DND-41 (cell line): ENCODE measurements at regions not wholly inside any gene's neighbourhood (a gene's known extent, or its start where the extent isn't known, plus 50 kb on each side); places are given as distances from the start of the nearest gene placed in this dataset.

Source experiments
- ATAC-seq: fragments of 200-7000 bp; cut with Tn5 transposase; 3 replicates; pipeline ENCODE4 v1.9.1; 2021; ENCODE audit warnings: low read depth; ENCODE audit not compliant: insufficient read depth
- DNase-seq: peaks from one replicate; pipeline ENCODE4 v3.0.0-alpha.2; 2020
- H2AFZ ChIP-seq: 2 replicates; pipeline ENCODE4 v1.6.0; 2012; ENCODE audit warnings: low read depth, low read length
- H3K27ac ChIP-seq: 2 replicates; pipeline ENCODE4 v1.5.1; 2012; ENCODE audit warnings: low read length, inconsistent platforms
- H3K27me3 ChIP-seq: fragments of 200-600 bp; sonication (generic); 2 replicates; pipeline ENCODE4 v1.6.0; 2012; ENCODE audit warnings: low read length, mild to moderate bottlenecking, inconsistent platforms; ENCODE audit not compliant: insufficient read depth, poor library complexity
- H3K36me3 ChIP-seq: 2 replicates; pipeline ENCODE4 v1.5.1; 2012; ENCODE audit warnings: low read length, inconsistent platforms; ENCODE audit not compliant: insufficient read depth
- H3K4me1 ChIP-seq: 2 replicates; pipeline ENCODE4 v1.5.1; 2012; ENCODE audit warnings: mild to moderate bottlenecking, low read length; ENCODE audit not compliant: insufficient read depth
- H3K4me2 ChIP-seq: 2 replicates; pipeline ENCODE4 v1.6.0; 2012; ENCODE audit warnings: mild to moderate bottlenecking, moderate library complexity, low read length, inconsistent platforms; ENCODE audit not compliant: insufficient read depth
- H3K4me3 ChIP-seq, 2 experiments: fragments of 200-600 bp in 1 of 2; shearing (Covaris generic) in 1 of 2; 2 replicates each; pipeline ENCODE4 v1.5.1; 2012 to 2016; ENCODE audit warnings: inconsistent platforms in 2 of 2, low read length in 2 of 2, mild to moderate bottlenecking in 2 of 2, low read depth in 1 of 2, moderate library complexity in 1 of 2
- H3K79me2 ChIP-seq: 2 replicates; pipeline ENCODE4 v1.6.0; 2012; ENCODE audit warnings: low read length, inconsistent platforms; ENCODE audit not compliant: insufficient read depth
- H3K9ac ChIP-seq: 2 replicates; pipeline ENCODE4 v1.6.0; 2012; ENCODE audit warnings: low read depth, mild to moderate bottlenecking, inconsistent platforms, low read length, moderate library complexity
- H3K9me3 ChIP-seq: 2 replicates; pipeline ENCODE4 v1.5.1; 2012; ENCODE audit warnings: low read length, moderate library complexity, mild to moderate bottlenecking, inconsistent platforms; ENCODE audit not compliant: insufficient read depth, severe bottlenecking
- H4K20me1 ChIP-seq: 2 replicates; pipeline ENCODE4 v1.6.0; 2012; ENCODE audit warnings: low read length; ENCODE audit not compliant: insufficient read depth
- EZH2 ChIP-seq: IDR thresholded peaks from 3 replicates; pipeline ENCODE4 v1.6.1; 2012; ENCODE audit warnings: borderline replicate concordance, low read depth, mild to moderate bottlenecking, moderate library complexity, low read length, inconsistent platforms; ENCODE audit not compliant: severe bottlenecking
- TF ChIP-seq, protein P1 (sequence below): IDR thresholded peaks from 2 replicates; pipeline ENCODE4 v1.5.1; 2012; ENCODE audit warnings: borderline replicate concordance, low read length, moderate library complexity, mild to moderate bottlenecking; ENCODE audit not compliant: poor library complexity, severe bottlenecking; ENCODE audit errors: extremely low read depth

DNA sequence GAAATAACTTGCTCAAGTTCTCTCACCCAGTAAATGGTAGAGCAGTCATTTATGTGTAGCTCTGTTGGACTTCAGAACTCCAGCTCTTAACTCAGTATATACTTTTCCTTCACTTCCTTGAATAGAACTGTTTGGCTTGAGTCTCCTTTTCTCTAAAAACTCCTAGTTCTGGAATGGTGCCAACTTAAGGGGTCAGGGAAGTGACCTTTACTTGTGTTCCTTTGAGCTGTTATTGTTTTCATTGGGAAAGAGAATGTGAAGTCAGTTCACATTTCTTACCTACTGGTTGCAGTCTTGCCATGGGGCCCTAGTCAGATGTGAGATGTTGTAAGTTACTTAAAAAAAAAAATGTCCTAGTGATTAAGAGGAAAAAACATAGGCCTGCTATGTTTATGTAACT, 77.0 kb upstream of the MACF1 start:
- ATAC-seq: no peak
- Histone ChIP-seq H3K9ac (no peak overlapping the region), H3K79me2 (no peaks in the 10 kb centered on the region), H4K20me1 (0 out of 2 replicates have a peak, but pooled peaks cover 2% of the 10 kb centered on the region), H2AFZ (no peak overlapping the region), H3K36me3 (no peaks in the 10 kb centered on the region), H3K9me3 (no peaks in the 10 kb centered on the region), H3K27me3 (no peaks in the 10 kb centered on the region), H3K4me3 (no peak overlapping the region), H3K4me1 (no peaks in the 10 kb centered on the region), H3K4me2 (no peak overlapping the region), H3K27ac (no peak overlapping the region)
- DNase-seq: no peak
- TF ChIP-seq EZH2: no peak
- TF ChIP-seq, protein P1, sequence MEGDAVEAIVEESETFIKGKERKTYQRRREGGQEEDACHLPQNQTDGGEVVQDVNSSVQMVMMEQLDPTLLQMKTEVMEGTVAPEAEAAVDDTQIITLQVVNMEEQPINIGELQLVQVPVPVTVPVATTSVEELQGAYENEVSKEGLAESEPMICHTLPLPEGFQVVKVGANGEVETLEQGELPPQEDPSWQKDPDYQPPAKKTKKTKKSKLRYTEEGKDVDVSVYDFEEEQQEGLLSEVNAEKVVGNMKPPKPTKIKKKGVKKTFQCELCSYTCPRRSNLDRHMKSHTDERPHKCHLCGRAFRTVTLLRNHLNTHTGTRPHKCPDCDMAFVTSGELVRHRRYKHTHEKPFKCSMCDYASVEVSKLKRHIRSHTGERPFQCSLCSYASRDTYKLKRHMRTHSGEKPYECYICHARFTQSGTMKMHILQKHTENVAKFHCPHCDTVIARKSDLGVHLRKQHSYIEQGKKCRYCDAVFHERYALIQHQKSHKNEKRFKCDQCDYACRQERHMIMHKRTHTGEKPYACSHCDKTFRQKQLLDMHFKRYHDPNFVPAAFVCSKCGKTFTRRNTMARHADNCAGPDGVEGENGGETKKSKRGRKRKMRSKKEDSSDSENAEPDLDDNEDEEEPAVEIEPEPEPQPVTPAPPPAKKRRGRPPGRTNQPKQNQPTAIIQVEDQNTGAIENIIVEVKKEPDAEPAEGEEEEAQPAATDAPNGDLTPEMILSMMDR: no peak

DNA sequence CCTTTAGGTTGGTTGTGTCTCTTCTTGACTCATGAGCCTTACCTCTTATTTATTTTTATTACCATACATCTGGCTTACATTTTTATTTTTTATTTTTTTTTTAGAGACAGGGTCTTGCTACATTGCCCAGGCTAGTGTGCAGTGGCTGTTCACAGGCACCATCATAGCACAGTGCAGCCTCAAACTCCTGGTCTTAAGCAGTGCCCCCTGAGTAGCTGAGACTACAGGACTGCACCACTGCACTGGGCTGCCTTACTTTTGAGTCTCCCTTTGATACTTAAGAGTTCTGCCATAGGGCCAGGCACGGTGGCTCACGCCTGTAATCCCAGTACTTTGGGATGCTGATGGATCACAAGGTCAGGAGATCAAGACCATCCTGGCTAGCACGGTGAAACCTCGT, 76.4 kb upstream of the MACF1 start:
- TF ChIP-seq EZH2: no peak
- TF ChIP-seq, protein P1: no peak
- H2AFZ ChIP-seq: no peak overlapping the region
- DNase-seq (no peak), ATAC-seq (no peak)
- no peak overlapping the region for H3K9ac ChIP-seq
- 0 out of 2 replicates have a peak, but pooled peaks cover 2% of the 10 kb centered on the region for H4K20me1 ChIP-seq
- no peaks in the 10 kb centered on the region for H3K27me3 ChIP-seq
- H3K4me3 ChIP-seq: no peak overlapping the region
- no peaks in the 10 kb centered on the region for H3K36me3 ChIP-seq
- H3K9me3 ChIP-seq: no peaks in the 10 kb centered on the region
- no peak overlapping the region for H3K4me2 ChIP-seq
- H3K4me1 ChIP-seq: no peaks in the 10 kb centered on the region
- no peaks in the 10 kb centered on the region for H3K79me2 ChIP-seq
- H3K27ac ChIP-seq: no peak overlapping the region

DNA sequence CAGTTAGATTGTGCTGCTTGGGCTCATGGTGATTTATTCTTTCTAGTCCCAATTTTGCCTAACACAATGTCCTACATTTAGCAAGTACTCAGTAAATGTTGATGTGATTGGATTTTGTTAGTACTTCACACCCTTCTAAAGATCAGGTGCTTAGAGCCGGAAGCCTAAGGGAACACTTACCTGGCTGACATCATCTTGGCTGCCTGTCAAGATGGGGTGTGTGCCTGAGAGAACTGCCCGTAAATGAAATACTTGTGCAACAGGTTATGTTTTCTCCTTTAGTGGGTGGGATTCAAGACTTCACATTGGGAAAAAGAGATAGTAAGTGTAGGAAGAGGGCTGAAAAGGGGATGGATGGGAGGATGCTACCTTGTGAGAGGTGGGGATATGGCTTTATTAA, 75.5 kb upstream of the MACF1 start:
- Histone ChIP-seq H3K9me3 (no peaks in the 10 kb centered on the region), H3K36me3 (no peaks in the 10 kb centered on the region), H4K20me1 (0 out of 2 replicates have a peak, but pooled peaks cover 2% of the 10 kb centered on the region), H3K79me2 (no peaks in the 10 kb centered on the region), H2AFZ (no peak overlapping the region), H3K27ac (no peak overlapping the region), H3K4me1 (no peaks in the 10 kb centered on the region), H3K4me3 (no peak overlapping the region), H3K9ac (no peak overlapping the region), H3K27me3 (no peaks in the 10 kb centered on the region), H3K4me2 (no peak overlapping the region)
- TF ChIP-seq, protein P1: no peak
- TF ChIP-seq EZH2: no peak
- no peak for DNase-seq
- no peak for ATAC-seq

DNA sequence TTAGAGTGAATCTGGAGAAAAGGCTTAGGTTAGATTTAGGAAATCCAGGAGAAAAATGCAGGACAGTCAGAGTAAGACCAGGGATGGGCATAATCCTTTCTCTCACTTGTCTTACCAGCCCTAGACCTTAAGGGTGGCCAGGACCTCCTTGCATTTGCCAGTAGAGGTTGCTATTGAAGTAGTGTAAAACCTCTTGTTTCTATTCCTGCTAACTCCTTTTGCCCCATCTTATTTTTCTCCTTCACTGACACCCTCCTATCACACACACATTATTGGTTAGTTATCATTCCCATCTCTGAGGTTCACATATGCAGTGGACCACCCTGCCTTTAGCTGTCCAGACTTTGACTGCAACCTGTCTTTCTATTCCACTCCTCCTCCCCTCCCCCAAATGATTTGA, 75.0 kb upstream of the MACF1 start:
- no peaks in the 10 kb centered on the region for H3K36me3 ChIP-seq
- H3K4me1 ChIP-seq: no peaks in the 10 kb centered on the region
- ATAC-seq (peak; percentile 56; the same call in 2 of the 3 replicates), DNase-seq (no peak)
- no peak overlapping the region for H3K4me2 ChIP-seq
- no peak for TF ChIP-seq EZH2
- TF ChIP-seq, protein P1: peak; percentile 30
- 0 out of 2 replicates have a peak, but pooled peaks cover 2% of the 10 kb centered on the region for H4K20me1 ChIP-seq
- no peak overlapping the region for H2AFZ ChIP-seq
- no peaks in the 10 kb centered on the region for H3K27me3 ChIP-seq
- H3K4me3 ChIP-seq: no peak overlapping the region
- no peak overlapping the region for H3K9ac ChIP-seq
- no peaks in the 10 kb centered on the region for H3K9me3 ChIP-seq
- no peaks in the 10 kb centered on the region for H3K79me2 ChIP-seq
- H3K27ac ChIP-seq: no peak overlapping the region
